ENCODE measurements at regions not wholly inside any gene's neighbourhood (a gene's known extent, or its start where the extent isn't known, plus 50 kb on each side); places are given as distances from the start of the nearest gene placed in this dataset.

- no peak for TF ChIP-seq POLR2A (IDR thresholded peaks at IDR 0.05)
- no peak for TF ChIP-seq CTCF (IDR thresholded peaks at IDR 0.05)
Measured at GRCh38 chr2:156021146-156022040, 311.1 kb downstream of the NR4A2 start.
